ENCODE measurements at regions not wholly inside any gene's neighbourhood (a gene's known extent, or its start where the extent isn't known, plus 50 kb on each side); places are given as distances from the start of the nearest gene placed in this dataset.

GRCh38 chr5:9720361-9720760 is 90.2 kb upstream of the TAS2R1 start:
- no peak for DNase-seq

- no peak for DNase-seq
Observed at GRCh38 chr5:9716838-9717281, 86.7 kb upstream of the TAS2R1 start.

GRCh38 chr5:9715891-9716335 is 85.8 kb upstream of the TAS2R1 start:
- DNase-seq = no peak

GRCh38 chr5:9713959-9714586 is 83.9 kb upstream of the TAS2R1 start:
- DNase-seq = no peak

GRCh38 chr5:9713356-9713755 is 83.2 kb upstream of the TAS2R1 start:
- no peak for DNase-seq

GRCh38 chr5:9712911-9713310 is 82.8 kb upstream of the TAS2R1 start:
- no peak for DNase-seq

- DNase-seq = no peak
Observed at GRCh38 chr5:9712506-9712905, 82.4 kb upstream of the TAS2R1 start.

- no peak for DNase-seq
Observed at GRCh38 chr5:9710069-9710468, 79.9 kb upstream of the TAS2R1 start.

- no peak for DNase-seq
Observed at GRCh38 chr5:9707732-9708462, 77.7 kb upstream of the TAS2R1 start.

GRCh38 chr5:9699681-9700080 is 69.5 kb upstream of the TAS2R1 start:
- no peak for DNase-seq

- DNase-seq = no peak
Observed at GRCh38 chr5:9698841-9699240, 68.7 kb upstream of the TAS2R1 start.

- DNase-seq = no peak
Observed at GRCh38 chr5:9698125-9698826, 68.1 kb upstream of the TAS2R1 start.

- no peak for DNase-seq
Observed at GRCh38 chr5:9692576-9692975, 62.4 kb upstream of the TAS2R1 start.

GRCh38 chr5:9691261-9691660 is 61.1 kb upstream of the TAS2R1 start:
- DNase-seq = no peak

- DNase-seq = no peak
Observed at GRCh38 chr5:9690751-9691150, 60.6 kb upstream of the TAS2R1 start.

GRCh38 chr5:9686216-9686615 is 56.1 kb upstream of the TAS2R1 start:
- DNase-seq = no peak

GRCh38 chr5:9681706-9682105 is 51.6 kb upstream of the TAS2R1 start:
- no peak for DNase-seq
